Mesenchymal stem cell (in vitro differentiated cells and primary cell): ENCODE measurements at regions not wholly inside any gene's neighbourhood (a gene's known extent, or its start where the extent isn't known, plus 50 kb on each side); places are given as distances from the start of the nearest gene placed in this dataset.

ENCODE experiments used
- DNase-seq: peaks from one replicate; pipeline ENCODE4 v3.0.0-alpha.2; 2013
- H2AFZ ChIP-seq: one replicate; pipeline ENCODE4 v1.6.1; 2013; ENCODE audit warnings: low read depth, mild to moderate bottlenecking, control low read depth, inconsistent platforms, low read length, moderate library complexity
- H2AK5ac ChIP-seq: 2 replicates; pipeline ENCODE4 v1.6.1; 2013; ENCODE audit warnings: low read length, moderate library complexity, mild to moderate bottlenecking, inconsistent platforms; ENCODE audit not compliant: severe bottlenecking
- H2BK120ac ChIP-seq: one replicate; pipeline ENCODE4 v1.6.1; 2013; ENCODE audit warnings: low read depth, mild to moderate bottlenecking, inconsistent platforms, low read length, moderate library complexity
- H2BK12ac ChIP-seq, 2 experiments: one replicate each; pipeline ENCODE4 v1.6.1; 2013; ENCODE audit warnings: inconsistent platforms in 2 of 2, low read length in 2 of 2, mild to moderate bottlenecking in 2 of 2, moderate library complexity in 2 of 2, control low read depth in 1 of 2
- H2BK15ac ChIP-seq: one replicate; pipeline ENCODE4 v1.6.1; 2013; ENCODE audit warnings: mild to moderate bottlenecking, low read depth, inconsistent platforms; ENCODE audit not compliant: poor library complexity, severe bottlenecking
- H2BK5ac ChIP-seq: 2 replicates; pipeline ENCODE4 v1.6.1; 2013; ENCODE audit warnings: low read depth, mild to moderate bottlenecking, low read length, control low read depth, inconsistent platforms; ENCODE audit not compliant: poor library complexity, severe bottlenecking
- H3K14ac ChIP-seq, 2 experiments: one replicate each; pipeline ENCODE4 v1.6.1; 2013; ENCODE audit warnings: inconsistent platforms in 2 of 2, low read length in 2 of 2, control low read depth in 1 of 2, mild to moderate bottlenecking in 1 of 2, moderate library complexity in 1 of 2
- H3K18ac ChIP-seq, 2 experiments: one replicate each; pipeline ENCODE4 v1.6.1; 2013; ENCODE audit warnings: inconsistent platforms in 2 of 2, low read length in 2 of 2, control low read depth in 1 of 2, low read depth in 1 of 2, mild to moderate bottlenecking in 1 of 2
- H3K23ac ChIP-seq, 2 experiments: one replicate each; pipeline ENCODE4 v1.6.1; 2013; ENCODE audit warnings: inconsistent platforms in 2 of 2, low read length in 2 of 2, mild to moderate bottlenecking in 2 of 2, moderate library complexity in 2 of 2, control low read depth in 1 of 2
- H3K27ac ChIP-seq: 2 replicates; pipeline ENCODE4 v1.5.1; 2013; ENCODE audit warnings: mild to moderate bottlenecking, moderate library complexity, low read length, control low read depth, inconsistent platforms; ENCODE audit not compliant: poor library complexity, severe bottlenecking
- H3K27me3 ChIP-seq, 2 experiments: 2 replicates each; pipeline versions ENCODE4 v1.6.1 to v1.7.0; 2013; ENCODE audit warnings: low read length in 2 of 2, mild to moderate bottlenecking in 2 of 2, moderate library complexity in 2 of 2, control low read depth in 1 of 2, inconsistent platforms in 1 of 2; ENCODE audit not compliant: control insufficient read depth in 1 of 2, insufficient read depth in 1 of 2
- H3K36me3 ChIP-seq, 2 experiments: 2 replicates each; pipeline versions ENCODE4 v1.6.1 to v1.7.0; 2013; ENCODE audit warnings: low read length in 2 of 2, control low read depth in 1 of 2, inconsistent platforms in 1 of 2, low read depth in 1 of 2, mild to moderate bottlenecking in 1 of 2; ENCODE audit not compliant: insufficient read depth in 2 of 2, control insufficient read depth in 1 of 2
- H3K4ac ChIP-seq, 2 experiments: one replicate each; pipeline ENCODE4 v1.6.1; 2013; ENCODE audit warnings: inconsistent platforms in 2 of 2, low read length in 2 of 2, mild to moderate bottlenecking in 2 of 2, moderate library complexity in 2 of 2, control low read depth in 1 of 2, low read depth in 1 of 2
- H3K4me1 ChIP-seq: 2 replicates; pipeline ENCODE4 v1.6.1; 2013; ENCODE audit warnings: low read depth, low read length, control low read depth; ENCODE audit not compliant: control insufficient read depth, insufficient read depth
- H3K4me2 ChIP-seq: 2 replicates; pipeline ENCODE4 v1.6.1; 2013; ENCODE audit warnings: low read length, mild to moderate bottlenecking, inconsistent platforms; ENCODE audit not compliant: poor library complexity, severe bottlenecking
- H3K4me3 ChIP-seq, 2 experiments: 2 replicates each; pipeline versions ENCODE4 v1.5.1 to v1.7.0; 2013; ENCODE audit warnings: low read length in 2 of 2, mild to moderate bottlenecking in 2 of 2, control low read depth in 1 of 2, low read depth in 1 of 2; ENCODE audit not compliant: insufficient read depth in 1 of 2
- H3K79me1 ChIP-seq: replicated peaks from 2 replicates; pipeline ENCODE4 v1.6.1; 2013; ENCODE audit warnings: mild to moderate bottlenecking, control low read depth, low read length, inconsistent platforms; ENCODE audit not compliant: poor library complexity, severe bottlenecking
- H3K9ac ChIP-seq: 2 replicates; pipeline ENCODE4 v1.7.0; 2013; ENCODE audit warnings: mild to moderate bottlenecking, low read length, moderate library complexity
- H3K9me3 ChIP-seq: 2 replicates; pipeline ENCODE4 v1.7.0; 2013; ENCODE audit warnings: mild to moderate bottlenecking, low read length; ENCODE audit not compliant: control insufficient read depth
- H4K8ac ChIP-seq: one replicate; pipeline ENCODE4 v1.6.1; 2013; ENCODE audit warnings: inconsistent platforms, mild to moderate bottlenecking, low read length, moderate library complexity
- H4K91ac ChIP-seq: one replicate; pipeline ENCODE4 v1.6.1; 2013; ENCODE audit warnings: mild to moderate bottlenecking, low read length, inconsistent platforms
- WGBS: methylation state at CpG from one replicate; pipeline ENCODE4 v1.1.7; 2013; ENCODE audit warnings: mixed read lengths; 5-methylcytosine and 5-hydroxymethylcytosine counted together

GRCh38 chr20:24722586-24722985 lies 226.5 kb upstream of the CST7 start:
- WGBS, result 75% methylated on average over 1 of the region's 1 CpG
- no peak overlapping the region for H4K91ac ChIP-seq
- H3K27me3 ChIP-seq, result peaks cover 18 to 33% of the 10 kb centered on the region in 2 experiments
- no peaks in the 10 kb centered on the region for H3K9me3 ChIP-seq
- no peak overlapping the region for H3K4me2 ChIP-seq
- no peak for DNase-seq
- H3K4me1 ChIP-seq, result no peaks in the 10 kb centered on the region
- H3K36me3 ChIP-seq, result no peaks in the 10 kb centered on the region
- no peak overlapping the region for H2BK120ac ChIP-seq
- H2AFZ ChIP-seq, result no peak overlapping the region
- H3K79me1 ChIP-seq, result no peaks in the 10 kb centered on the region
- H2BK12ac ChIP-seq, result no peak overlapping the region
- H3K4ac ChIP-seq, result no peak overlapping the region
- no peak overlapping the region for H4K8ac ChIP-seq
- no peak overlapping the region for H3K4me3 ChIP-seq
- H3K27ac ChIP-seq, result no peak overlapping the region
- no peak overlapping the region for H3K14ac ChIP-seq
- no peak overlapping the region for H2BK15ac ChIP-seq
- H3K18ac ChIP-seq, result no peak overlapping the region
- H2AK5ac ChIP-seq, result no peak overlapping the region
- no peak overlapping the region for H3K23ac ChIP-seq
- H3K9ac ChIP-seq, result no peak overlapping the region
- no peak overlapping the region for H2BK5ac ChIP-seq

- Histone ChIP-seq H2AK5ac (no peak overlapping the region), H3K9ac (no peak overlapping the region), H3K18ac (no peak overlapping the region), H2AFZ (no peak overlapping the region), H3K9me3 (no peaks in the 10 kb centered on the region), H3K36me3 (no peaks in the 10 kb centered on the region), H3K27me3 (peaks cover 18 to 33% of the 10 kb centered on the region in 2 experiments), H4K8ac (no peak overlapping the region), H4K91ac (no peak overlapping the region), H3K4me2 (no peak overlapping the region), H2BK12ac (no peak overlapping the region), H3K23ac (no peak overlapping the region), H3K4me3 (no peak overlapping the region), H3K27ac (no peak overlapping the region), H2BK120ac (no peak overlapping the region), H3K14ac (no peak overlapping the region), H2BK15ac (no peak overlapping the region), H3K79me1 (no peaks in the 10 kb centered on the region), H3K4me1 (no peaks in the 10 kb centered on the region), H2BK5ac (no peak overlapping the region), H3K4ac (no peak overlapping the region)
- WGBS, result 62% methylated on average over 2 of the region's 3 CpGs
- no peak for DNase-seq
Measured at GRCh38 chr20:24723186-24723585, 225.9 kb upstream of the CST7 start.

GRCh38 chr20:24723647-24724352 lies 225.3 kb upstream of the CST7 start:
- no peak overlapping the region for H2BK120ac ChIP-seq
- 75% methylated on average over 13 of the region's 13 CpGs for WGBS
- no peak for DNase-seq

GRCh38 chr20:24724982-24725533 lies 224.0 kb upstream of the CST7 start:
- Histone ChIP-seq H3K14ac (no peak overlapping the region), H2BK12ac (no peak overlapping the region), H3K79me1 (no peaks in the 10 kb centered on the region), H3K4me3 (no peak overlapping the region), H3K4ac (no peak overlapping the region), H3K18ac (no peak overlapping the region), H3K4me2 (no peak overlapping the region), H3K9me3 (no peaks in the 10 kb centered on the region), H4K8ac (no peak overlapping the region), H2BK120ac (no peak overlapping the region), H2BK5ac (no peak overlapping the region), H4K91ac (no peak overlapping the region), H3K23ac (no peak overlapping the region), H3K4me1 (no peaks in the 10 kb centered on the region), H2AFZ (no peak overlapping the region), H2BK15ac (no peak overlapping the region), H3K27ac (no peak overlapping the region), H3K27me3 (peaks cover 18 to 33% of the 10 kb centered on the region in 2 experiments), H2AK5ac (no peak overlapping the region), H3K9ac (no peak overlapping the region), H3K36me3 (no peaks in the 10 kb centered on the region)
- DNase-seq, result no peak
- whole genome bisulfite sequencing, result 94% methylated on average over 5 of the region's 5 CpGs

More at GRCh38 chr20:24723647-24724352, 225.3 kb upstream of the CST7 start:
- Histone ChIP-seq H4K8ac (no peak overlapping the region), H3K4me1 (no peaks in the 10 kb centered on the region), H4K91ac (no peak overlapping the region), H3K9me3 (no peaks in the 10 kb centered on the region), H3K27me3 (peaks cover 18 to 33% of the 10 kb centered on the region in 2 experiments), H3K79me1 (no peaks in the 10 kb centered on the region), H2AFZ (no peak overlapping the region), H2BK12ac (no peak overlapping the region), H3K27ac (no peak overlapping the region), H2BK15ac (no peak overlapping the region), H3K4me3 (no peak overlapping the region), H3K23ac (no peak overlapping the region), H2AK5ac (no peak overlapping the region), H3K4me2 (no peak overlapping the region), H3K18ac (no peak overlapping the region), H3K14ac (no peak overlapping the region), H3K36me3 (no peaks in the 10 kb centered on the region), H3K4ac (no peak overlapping the region), H3K9ac (no peak overlapping the region), H2BK5ac (no peak overlapping the region)
